GM12878 (cell line): ENCODE measurements at regions not wholly inside any gene's neighbourhood (a gene's known extent, or its start where the extent isn't known, plus 50 kb on each side); places are given as distances from the start of the nearest gene placed in this dataset.

Experiments used
- ATAC-seq: fragments of 200-7000 bp; cut with Tn5 transposase; 3 replicates; pipeline ENCODE4 v1.9.1; 2020; ENCODE audit warnings: mild to moderate bottlenecking, moderate library complexity
- BruUV-seq: library from RNA; stranded (reverse); fragments of 400-500 nt; replicated peaks from 2 replicates; lab custom pipeline; 2021; lab: Mats Ljungman, UMichigan
- CTCF ChIA-PET: fragments of 300-600 bp; sonication (Branson Sonifier 250); formaldehyde crosslinking; extraction: SDS; loops from one replicate; lab custom pipeline; 2021; ENCODE audit warnings: inconsistent platforms; lab: Yijun Ruan, JAX
- POLR2A ChIA-PET: fragments of 350-600 bp; formaldehyde crosslinking; extraction: SDS; loops from one replicate; lab custom pipeline; 2021; ENCODE audit warnings: inconsistent platforms; lab: Charles Lee
- RAD21 ChIA-PET: fragments of 300-600 bp; sonication (Branson Sonifier 250); formaldehyde crosslinking; loops from one replicate; lab custom pipeline; 2023; ENCODE audit warnings: antibody characterized with exemption; ENCODE audit not compliant: unreplicated experiment; lab: Charles Lee
- SMC1A ChIA-PET: fragments of 300-600 bp; sonication (Branson Sonifier 250); formaldehyde crosslinking; loops from one replicate; lab custom pipeline; 2023; ENCODE audit not compliant: unreplicated experiment, uncharacterized antibody; lab: Charles Lee
- DNase-seq: peaks from one replicate; pipeline ENCODE4 v3.0.0-alpha.2; 2011; ENCODE audit warnings: low read depth, low spot score
- FAIRE-seq: peaks from 3 replicates; lab custom pipeline; 2011; peaks lifted over from hg19 to GRCh38; lab: Jason Lieb, UNC
- H2AFZ ChIP-seq: 2 replicates; pipeline ENCODE4 v1.6.0; 2011; ENCODE audit warnings: low read depth, low read length, control low read depth; ENCODE audit not compliant: control insufficient read depth
- H3K27ac ChIP-seq: 2 replicates; pipeline ENCODE4 v1.5.1; 2011; ENCODE audit warnings: control low read depth; ENCODE audit not compliant: control insufficient read depth, insufficient read depth
- H3K27me3 ChIP-seq, 2 experiments: replicated peaks in 1 of 2; 2 replicates each; pipeline versions ENCODE4 v1.6.0 to v1.6.1; 2011; ENCODE audit warnings: low read length in 1 of 2; ENCODE audit not compliant: control insufficient read depth in 2 of 2, insufficient read depth in 2 of 2
- H3K36me3 ChIP-seq, 2 experiments: 2 replicates each; pipeline ENCODE4 v1.5.1; 2011; ENCODE audit warnings: low read length in 1 of 2; ENCODE audit not compliant: control insufficient read depth in 2 of 2, insufficient read depth in 2 of 2
- H3K4me1 ChIP-seq: 2 replicates; pipeline ENCODE4 v1.6.1; 2011; ENCODE audit warnings: mild to moderate bottlenecking, low read length, moderate library complexity, mixed read lengths; ENCODE audit not compliant: control insufficient read depth, insufficient read depth
- H3K4me2 ChIP-seq: 2 replicates; pipeline ENCODE4 v1.6.0; 2011; ENCODE audit warnings: control low read depth; ENCODE audit not compliant: control insufficient read depth, insufficient read depth
- H3K4me3 ChIP-seq: fragments of 200-600 bp; sonication (generic); 2 replicates; pipeline ENCODE4 v1.5.1; 2016
- H3K79me2 ChIP-seq: 2 replicates; pipeline ENCODE4 v1.6.0; 2011; ENCODE audit warnings: low read length; ENCODE audit not compliant: control insufficient read depth, insufficient read depth
- H3K9ac ChIP-seq: 2 replicates; pipeline ENCODE4 v1.8.0; 2011; ENCODE audit warnings: low read length, control low read depth, mixed read lengths; ENCODE audit not compliant: control insufficient read depth, insufficient read depth
- H3K9me3 ChIP-seq: replicated peaks from 3 replicates; pipeline ENCODE4 v1.5.1; 2011; ENCODE audit warnings: mild to moderate bottlenecking, low read length; ENCODE audit not compliant: control insufficient read depth, insufficient read depth
- H4K20me1 ChIP-seq: 2 replicates; pipeline ENCODE4 v1.6.0; 2011; ENCODE audit not compliant: control insufficient read depth, insufficient read depth
- EGR1 ChIP-seq, 2 experiments: IDR thresholded peaks; 1 replicate in 1 of 2; 2 replicates in 1 of 2; pipeline ENCODE4 v1.6.1; 2011 to 2012; ENCODE audit warnings: low read depth in 2 of 2, low read length in 2 of 2, borderline replicate concordance in 1 of 2, mild to moderate bottlenecking in 1 of 2, moderate library complexity in 1 of 2
- FOXM1 ChIP-seq: IDR thresholded peaks from 2 replicates; pipeline ENCODE4 v1.6.1; 2012; ENCODE audit warnings: low read depth, mild to moderate bottlenecking, inconsistent platforms, low read length, moderate library complexity
- NFIC ChIP-seq: IDR thresholded peaks from 2 replicates; pipeline ENCODE4 v1.6.1; 2012; ENCODE audit warnings: low read depth, mild to moderate bottlenecking, inconsistent platforms, low read length, moderate library complexity
- NRF1 ChIP-seq: conservative IDR thresholded peaks from 2 replicates; pipeline ENCODE4 v1.6.1; 2011; ENCODE audit warnings: mild to moderate bottlenecking, low read depth, low read length, improper control_type of control experiment
- RAD21 ChIP-seq: IDR thresholded peaks from 2 replicates; pipeline ENCODE4 v1.6.1; 2011; ENCODE audit warnings: mild to moderate bottlenecking, low read depth, low read length, moderate library complexity; ENCODE audit not compliant: insufficient read depth
- RCOR1 ChIP-seq: conservative IDR thresholded peaks from 2 replicates; pipeline ENCODE4 v1.6.1; 2012; ENCODE audit warnings: low read depth, low read length, improper control_type of control experiment
- TCF12 ChIP-seq: IDR thresholded peaks from 2 replicates; pipeline ENCODE4 v1.6.1; 2011; ENCODE audit warnings: low read depth, mild to moderate bottlenecking, low read length
- TCF3 ChIP-seq: IDR thresholded peaks from 2 replicates; pipeline ENCODE4 v1.6.1; 2012; ENCODE audit warnings: low read depth, mild to moderate bottlenecking, low read length, borderline replicate concordance; ENCODE audit not compliant: insufficient read depth
- TCF7 ChIP-seq: IDR thresholded peaks from 2 replicates; pipeline ENCODE4 v1.6.1; 2014; ENCODE audit warnings: antibody characterized with exemption, borderline replicate concordance
- ZNF384 ChIP-seq: IDR thresholded peaks from 2 replicates; pipeline ENCODE4 v1.6.1; 2012; ENCODE audit warnings: low read depth, mild to moderate bottlenecking, low read length, improper control_type of control experiment, borderline replicate concordance
- WGBS: methylation state at CpG from one replicate; pipeline ENCODE4 v1.1.6; 2016; ENCODE audit warnings: low lambda C conversion rate; ENCODE audit not compliant: insufficient replicate concordance, insufficient coverage; ENCODE audit errors: missing lambda C conversion rate; 5-methylcytosine and 5-hydroxymethylcytosine counted together
- in situ Hi-C: fragments of 300-500 bp; cut with MboI; formaldehyde crosslinking; loops from 9 replicates; pipeline ENCODE4 v1.14.3; 2018; ENCODE audit warnings: mixed read lengths
- intact Hi-C: fragments of 100-400 bp; cut with micrococcal nuclease; formaldehyde crosslinking; loops from one replicate; pipeline ENCODE4 v1.14.2; 2022; ENCODE audit not compliant: unreplicated experiment
- TF ChIP-seq, protein P1 (sequence below): fragments of 450-650 bp; IDR thresholded peaks from 2 replicates; pipeline ENCODE4 v1.6.1; 2017; ENCODE audit warnings: mild to moderate bottlenecking
- TF ChIP-seq, protein P2 (sequence below): fragments of 150-350 bp; IDR thresholded peaks from 2 replicates; pipeline ENCODE4 v1.6.1; 2016; ENCODE audit warnings: low read depth, low read length

DNA sequence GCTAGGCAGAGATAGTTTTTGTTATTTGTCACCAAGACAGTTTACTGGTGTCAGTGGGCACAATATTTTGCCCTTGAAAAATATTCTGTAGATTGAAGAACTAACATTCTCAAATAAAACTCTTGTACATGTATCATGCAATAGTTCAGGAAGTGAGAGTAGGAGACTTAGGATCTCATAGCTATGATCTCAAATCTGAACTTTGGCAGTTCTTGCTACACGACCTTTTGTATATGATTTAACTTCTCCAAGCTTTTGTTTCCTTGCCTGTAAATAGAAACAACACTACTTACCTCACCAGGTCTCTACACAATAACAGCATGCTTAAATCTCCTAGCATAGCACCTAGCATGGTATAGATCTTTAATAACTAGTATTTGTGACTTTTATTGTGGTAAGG, 219.9 kb downstream of the ICOS start:
- ChIA-PET POLR2A (no interaction called here), RAD21 (no interaction called here), SMC1A (no interaction called here), CTCF (no interaction called here)
- intact Hi-C loops, result no loop called here
- DNase-seq (no peak), FAIRE-seq (no peak), ATAC-seq (no peak)
- H3K27me3 ChIP-seq, result no peaks in the 10 kb centered on the region; a peak in 1 of 4 replicates
- no peak overlapping the region for H3K4me2 ChIP-seq
- no peaks in the 10 kb centered on the region for H3K79me2 ChIP-seq
- H3K9ac ChIP-seq, result no peak overlapping the region
- no peak for TF ChIP-seq TCF3
- TF ChIP-seq, protein P1, sequence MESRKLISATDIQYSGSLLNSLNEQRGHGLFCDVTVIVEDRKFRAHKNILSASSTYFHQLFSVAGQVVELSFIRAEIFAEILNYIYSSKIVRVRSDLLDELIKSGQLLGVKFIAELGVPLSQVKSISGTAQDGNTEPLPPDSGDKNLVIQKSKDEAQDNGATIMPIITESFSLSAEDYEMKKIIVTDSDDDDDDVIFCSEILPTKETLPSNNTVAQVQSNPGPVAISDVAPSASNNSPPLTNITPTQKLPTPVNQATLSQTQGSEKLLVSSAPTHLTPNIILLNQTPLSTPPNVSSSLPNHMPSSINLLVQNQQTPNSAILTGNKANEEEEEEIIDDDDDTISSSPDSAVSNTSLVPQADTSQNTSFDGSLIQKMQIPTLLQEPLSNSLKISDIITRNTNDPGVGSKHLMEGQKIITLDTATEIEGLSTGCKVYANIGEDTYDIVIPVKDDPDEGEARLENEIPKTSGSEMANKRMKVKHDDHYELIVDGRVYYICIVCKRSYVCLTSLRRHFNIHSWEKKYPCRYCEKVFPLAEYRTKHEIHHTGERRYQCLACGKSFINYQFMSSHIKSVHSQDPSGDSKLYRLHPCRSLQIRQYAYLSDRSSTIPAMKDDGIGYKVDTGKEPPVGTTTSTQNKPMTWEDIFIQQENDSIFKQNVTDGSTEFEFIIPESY, result no peak
- TF ChIP-seq TCF12, result no peak
- no peak for TF ChIP-seq RCOR1
- TF ChIP-seq ZNF384, result no peak
- no peak for TF ChIP-seq TCF7
- TF ChIP-seq NRF1, result no peak
- no peak for TF ChIP-seq FOXM1
- TF ChIP-seq RAD21, result no peak
- no peak for TF ChIP-seq NFIC
- TF ChIP-seq EGR1 (IDR thresholded peaks at IDR 0.05; ENCODE audit: borderline replicate concordance in 1 of 2, low read depth in 2 of 2, low read length in 2 of 2), result no peak
- TF ChIP-seq, protein P2, sequence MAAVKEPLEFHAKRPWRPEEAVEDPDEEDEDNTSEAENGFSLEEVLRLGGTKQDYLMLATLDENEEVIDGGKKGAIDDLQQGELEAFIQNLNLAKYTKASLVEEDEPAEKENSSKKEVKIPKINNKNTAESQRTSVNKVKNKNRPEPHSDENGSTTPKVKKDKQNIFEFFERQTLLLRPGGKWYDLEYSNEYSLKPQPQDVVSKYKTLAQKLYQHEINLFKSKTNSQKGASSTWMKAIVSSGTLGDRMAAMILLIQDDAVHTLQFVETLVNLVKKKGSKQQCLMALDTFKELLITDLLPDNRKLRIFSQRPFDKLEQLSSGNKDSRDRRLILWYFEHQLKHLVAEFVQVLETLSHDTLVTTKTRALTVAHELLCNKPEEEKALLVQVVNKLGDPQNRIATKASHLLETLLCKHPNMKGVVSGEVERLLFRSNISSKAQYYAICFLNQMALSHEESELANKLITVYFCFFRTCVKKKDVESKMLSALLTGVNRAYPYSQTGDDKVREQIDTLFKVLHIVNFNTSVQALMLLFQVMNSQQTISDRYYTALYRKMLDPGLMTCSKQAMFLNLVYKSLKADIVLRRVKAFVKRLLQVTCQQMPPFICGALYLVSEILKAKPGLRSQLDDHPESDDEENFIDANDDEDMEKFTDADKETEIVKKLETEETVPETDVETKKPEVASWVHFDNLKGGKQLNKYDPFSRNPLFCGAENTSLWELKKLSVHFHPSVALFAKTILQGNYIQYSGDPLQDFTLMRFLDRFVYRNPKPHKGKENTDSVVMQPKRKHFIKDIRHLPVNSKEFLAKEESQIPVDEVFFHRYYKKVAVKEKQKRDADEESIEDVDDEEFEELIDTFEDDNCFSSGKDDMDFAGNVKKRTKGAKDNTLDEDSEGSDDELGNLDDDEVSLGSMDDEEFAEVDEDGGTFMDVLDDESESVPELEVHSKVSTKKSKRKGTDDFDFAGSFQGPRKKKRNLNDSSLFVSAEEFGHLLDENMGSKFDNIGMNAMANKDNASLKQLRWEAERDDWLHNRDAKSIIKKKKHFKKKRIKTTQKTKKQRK, result no peak
- no peak overlapping the region for H3K4me3 ChIP-seq
- H2AFZ ChIP-seq, result no peak overlapping the region
- 0% methylated on average over 1 of the region's 1 CpG for WGBS
- no peaks in the 10 kb centered on the region for H3K36me3 ChIP-seq
- no peaks in the 10 kb centered on the region for H3K4me1 ChIP-seq
- in situ Hi-C loops, result no loop called here
- no peak overlapping the region for H3K27ac ChIP-seq
- H4K20me1 ChIP-seq, result no peaks in the 10 kb centered on the region
- BruUV-seq, result no TSS peak
- no peaks in the 10 kb centered on the region for H3K9me3 ChIP-seq
